Colonic mucosa (tissue), 4 donors: ENCODE measurements at regions not wholly inside any gene's neighbourhood (a gene's known extent, or its start where the extent isn't known, plus 50 kb on each side); places are given as distances from the start of the nearest gene placed in this dataset.

Source experiments
- DNase-seq: peaks from one replicate; pipeline ENCODE4 v3.0.0-alpha.2; 2020
- H3K27ac ChIP-seq: fragments of 200-600 bp; one replicate; pipeline ENCODE4 v1.8.0; 2021
- H3K27me3 ChIP-seq: fragments of 200-600 bp; one replicate; pipeline ENCODE4 v1.8.0; 2021
- H3K36me3 ChIP-seq: fragments of 200-600 bp; one replicate; pipeline ENCODE4 v1.8.0; 2021
- H3K4me1 ChIP-seq: fragments of 200-600 bp; one replicate; pipeline ENCODE4 v1.8.0; 2021; ENCODE audit warnings: mild to moderate bottlenecking
- H3K4me3 ChIP-seq: fragments of 200-600 bp; one replicate; pipeline ENCODE4 v1.8.0; 2021
- H3K9ac ChIP-seq, 2 donors: one replicate each; pipeline ENCODE4 v1.7.0; 2013; ENCODE audit warnings: control low read depth in 2 of 2, low read depth in 2 of 2, low read length in 2 of 2
- H3K9me3 ChIP-seq: fragments of 200-600 bp; one replicate; pipeline ENCODE4 v1.8.0; 2021
- intact Hi-C: fragments of 100-400 bp; cut with DNase I; formaldehyde crosslinking; loops from one replicate; pipeline ENCODE4 v1.14.1; 2022
- TF ChIP-seq, protein P1 (sequence below): fragments of 200-600 bp; IDR thresholded peaks from one replicate; pipeline ENCODE4 v1.8.0; 2022; ENCODE audit warnings: antibody characterized with exemption, mild to moderate bottlenecking
- donor health status: healthy.
- donor health status: DM: no; HTN: no; CAD: no.
- donor health status: DM: no; HTN: no; CAD: no.

DNA sequence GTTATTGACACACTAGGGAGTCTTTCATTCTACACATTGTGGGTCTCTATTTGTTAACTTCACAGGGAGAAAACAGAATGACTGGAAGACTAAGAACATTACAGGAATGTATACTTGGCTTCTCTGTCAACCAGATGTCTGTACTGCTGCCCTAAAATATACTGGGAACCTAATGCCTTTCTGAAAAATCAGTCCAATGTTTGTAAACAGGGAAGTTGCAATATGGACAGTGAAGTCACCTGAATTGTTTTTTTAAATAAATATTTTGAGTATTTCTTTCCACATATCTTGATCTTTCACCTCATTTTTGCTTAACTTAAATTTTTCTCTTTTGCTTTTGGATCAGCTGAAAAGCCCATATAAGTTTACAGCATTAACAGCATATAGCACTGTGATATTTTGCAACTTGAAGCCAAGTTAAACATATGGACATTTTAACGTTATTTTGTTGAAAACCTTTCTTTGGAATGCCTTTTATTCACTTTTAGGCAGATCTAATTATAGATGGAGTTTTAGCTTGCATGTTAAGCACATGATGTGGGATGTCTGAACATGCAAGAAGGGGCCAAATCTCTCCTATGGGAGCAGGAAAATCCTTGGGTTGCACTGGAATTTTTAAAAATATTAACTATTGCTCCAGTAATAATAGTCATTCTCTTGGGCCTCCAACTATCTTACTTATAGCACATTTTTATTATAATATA lies 137.7 kb upstream of the TWIST2 start:
- DNase-seq: no peak
- no peaks in the 10 kb centered on the region for H3K36me3 ChIP-seq
- intact Hi-C loops: no loop called here
- no peak overlapping the region for H3K4me3 ChIP-seq
- no peaks in the 10 kb centered on the region for H3K9me3 ChIP-seq
- TF ChIP-seq, protein P1, sequence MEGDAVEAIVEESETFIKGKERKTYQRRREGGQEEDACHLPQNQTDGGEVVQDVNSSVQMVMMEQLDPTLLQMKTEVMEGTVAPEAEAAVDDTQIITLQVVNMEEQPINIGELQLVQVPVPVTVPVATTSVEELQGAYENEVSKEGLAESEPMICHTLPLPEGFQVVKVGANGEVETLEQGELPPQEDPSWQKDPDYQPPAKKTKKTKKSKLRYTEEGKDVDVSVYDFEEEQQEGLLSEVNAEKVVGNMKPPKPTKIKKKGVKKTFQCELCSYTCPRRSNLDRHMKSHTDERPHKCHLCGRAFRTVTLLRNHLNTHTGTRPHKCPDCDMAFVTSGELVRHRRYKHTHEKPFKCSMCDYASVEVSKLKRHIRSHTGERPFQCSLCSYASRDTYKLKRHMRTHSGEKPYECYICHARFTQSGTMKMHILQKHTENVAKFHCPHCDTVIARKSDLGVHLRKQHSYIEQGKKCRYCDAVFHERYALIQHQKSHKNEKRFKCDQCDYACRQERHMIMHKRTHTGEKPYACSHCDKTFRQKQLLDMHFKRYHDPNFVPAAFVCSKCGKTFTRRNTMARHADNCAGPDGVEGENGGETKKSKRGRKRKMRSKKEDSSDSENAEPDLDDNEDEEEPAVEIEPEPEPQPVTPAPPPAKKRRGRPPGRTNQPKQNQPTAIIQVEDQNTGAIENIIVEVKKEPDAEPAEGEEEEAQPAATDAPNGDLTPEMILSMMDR: no peak
- no peaks in the 10 kb centered on the region for H3K27me3 ChIP-seq
- no peaks in the 10 kb centered on the region for H3K4me1 ChIP-seq
- H3K27ac ChIP-seq: no peak overlapping the region
- no peak overlapping the region for H3K9ac ChIP-seq

DNA sequence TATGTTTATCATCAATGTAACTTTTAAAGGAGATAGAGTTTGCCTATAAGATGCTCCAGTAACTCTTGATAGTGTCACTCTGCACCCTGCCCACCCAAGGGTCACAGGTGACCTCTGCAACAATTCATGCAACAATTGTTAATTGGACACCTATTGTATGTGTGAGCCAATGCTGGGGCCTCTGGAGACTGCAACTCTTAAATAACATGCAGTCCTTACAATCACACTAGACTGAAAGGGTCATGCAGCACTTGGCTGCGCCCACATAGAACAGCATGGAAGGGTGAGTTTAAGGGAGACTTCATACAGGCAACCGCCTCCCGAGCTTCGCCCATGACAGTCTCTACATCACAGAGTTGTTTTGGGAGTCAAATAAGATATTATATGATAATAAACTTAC lies 137.1 kb upstream of the TWIST2 start:
- H3K4me1 ChIP-seq: no peaks in the 10 kb centered on the region
- no peak overlapping the region for H3K27ac ChIP-seq
- no peaks in the 10 kb centered on the region for H3K9me3 ChIP-seq
- TF ChIP-seq, protein P1: no peak
- no peaks in the 10 kb centered on the region for H3K36me3 ChIP-seq
- no peak overlapping the region for H3K4me3 ChIP-seq
- intact Hi-C loops: no loop called here
- no peaks in the 10 kb centered on the region for H3K27me3 ChIP-seq
- no peak overlapping the region for H3K9ac ChIP-seq
- DNase-seq: peak; percentile 9

DNA sequence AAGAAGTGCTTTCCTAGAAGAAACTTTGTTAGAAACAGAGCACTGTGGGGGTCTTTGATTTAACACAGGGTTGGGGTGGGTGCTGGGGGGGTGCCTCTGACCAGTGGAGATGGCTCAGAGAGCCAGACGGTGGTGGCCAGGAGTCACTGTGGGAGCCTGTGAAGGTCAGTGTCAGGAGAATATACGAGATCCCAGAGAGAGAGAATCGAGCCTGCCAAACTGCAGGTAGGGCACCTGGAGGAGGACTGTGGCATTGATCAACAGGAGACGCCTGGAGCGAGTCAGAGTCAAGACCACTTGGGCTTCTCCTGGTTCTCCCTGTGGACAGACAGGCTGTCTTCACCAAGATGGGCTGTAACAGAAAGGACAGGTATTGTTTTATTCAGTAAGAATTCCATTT lies 136.5 kb upstream of the TWIST2 start:
- H3K27me3 ChIP-seq: no peaks in the 10 kb centered on the region
- no peak overlapping the region for H3K9ac ChIP-seq
- intact Hi-C loops: no loop called here
- H3K4me3 ChIP-seq: no peak overlapping the region
- H3K4me1 ChIP-seq: no peaks in the 10 kb centered on the region
- no peak for DNase-seq
- H3K36me3 ChIP-seq: no peaks in the 10 kb centered on the region
- TF ChIP-seq, protein P1: no peak
- H3K9me3 ChIP-seq: no peaks in the 10 kb centered on the region
- no peak overlapping the region for H3K27ac ChIP-seq

DNA sequence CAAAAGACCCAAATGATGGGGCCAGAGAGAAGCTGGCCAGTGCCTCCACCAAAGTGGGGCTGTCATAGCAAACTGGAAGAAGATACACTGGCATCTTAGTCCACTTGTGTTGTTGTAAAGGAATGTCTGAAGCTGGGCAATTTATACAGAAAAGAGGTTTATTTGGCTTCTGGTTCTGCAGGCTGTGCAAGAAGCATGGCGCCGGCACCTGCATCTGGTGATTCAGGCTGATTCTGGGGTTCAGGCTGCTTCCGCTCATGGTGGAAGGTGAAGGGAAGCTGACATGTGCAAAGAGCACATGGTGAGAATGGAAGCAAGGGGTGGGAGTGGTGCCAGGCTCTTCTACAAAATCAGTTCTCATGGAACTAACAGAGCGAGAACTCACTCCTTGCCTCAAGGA lies 135.9 kb upstream of the TWIST2 start:
- TF ChIP-seq, protein P1: no peak
- no peaks in the 10 kb centered on the region for H3K27me3 ChIP-seq
- no peak for DNase-seq
- H3K9me3 ChIP-seq: no peaks in the 10 kb centered on the region
- H3K9ac ChIP-seq: no peak overlapping the region
- no peak overlapping the region for H3K27ac ChIP-seq
- no peak overlapping the region for H3K4me3 ChIP-seq
- no peaks in the 10 kb centered on the region for H3K36me3 ChIP-seq
- no peaks in the 10 kb centered on the region for H3K4me1 ChIP-seq
- intact Hi-C loops: no loop called here

DNA sequence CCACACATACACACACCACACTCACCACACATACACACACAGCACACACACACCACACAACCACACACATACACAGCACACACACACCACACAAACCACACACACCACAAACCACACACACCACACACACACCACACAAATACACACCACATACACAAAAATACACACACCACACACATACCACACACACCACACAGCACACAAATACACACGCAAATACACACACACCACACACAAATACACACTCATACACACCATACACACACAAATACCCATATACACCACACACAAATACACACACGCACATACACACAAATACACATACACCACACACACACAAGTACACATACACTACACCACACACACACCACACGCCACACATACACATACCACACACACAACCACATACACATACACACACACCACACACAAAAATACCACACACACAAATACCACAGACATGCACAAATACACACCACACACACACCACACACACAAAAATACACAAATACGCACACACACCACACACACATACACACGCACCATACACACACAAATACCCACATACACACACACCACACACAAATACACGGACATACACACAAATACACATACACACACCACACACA lies 134.6 kb upstream of the TWIST2 start:
- TF ChIP-seq, protein P1: no peak
- Histone ChIP-seq H3K27me3 (no peaks in the 10 kb centered on the region), H3K9me3 (no peaks in the 10 kb centered on the region), H3K4me1 (no peaks in the 10 kb centered on the region), H3K27ac (no peak overlapping the region), H3K9ac (no peak overlapping the region), H3K36me3 (no peaks in the 10 kb centered on the region), H3K4me3 (no peak overlapping the region)
- intact Hi-C loops: no loop called here
- DNase-seq: no peak
